ENCODE measurements at regions not wholly inside any gene's neighbourhood (a gene's known extent, or its start where the extent isn't known, plus 50 kb on each side); places are given as distances from the start of the nearest gene placed in this dataset.

DNA sequence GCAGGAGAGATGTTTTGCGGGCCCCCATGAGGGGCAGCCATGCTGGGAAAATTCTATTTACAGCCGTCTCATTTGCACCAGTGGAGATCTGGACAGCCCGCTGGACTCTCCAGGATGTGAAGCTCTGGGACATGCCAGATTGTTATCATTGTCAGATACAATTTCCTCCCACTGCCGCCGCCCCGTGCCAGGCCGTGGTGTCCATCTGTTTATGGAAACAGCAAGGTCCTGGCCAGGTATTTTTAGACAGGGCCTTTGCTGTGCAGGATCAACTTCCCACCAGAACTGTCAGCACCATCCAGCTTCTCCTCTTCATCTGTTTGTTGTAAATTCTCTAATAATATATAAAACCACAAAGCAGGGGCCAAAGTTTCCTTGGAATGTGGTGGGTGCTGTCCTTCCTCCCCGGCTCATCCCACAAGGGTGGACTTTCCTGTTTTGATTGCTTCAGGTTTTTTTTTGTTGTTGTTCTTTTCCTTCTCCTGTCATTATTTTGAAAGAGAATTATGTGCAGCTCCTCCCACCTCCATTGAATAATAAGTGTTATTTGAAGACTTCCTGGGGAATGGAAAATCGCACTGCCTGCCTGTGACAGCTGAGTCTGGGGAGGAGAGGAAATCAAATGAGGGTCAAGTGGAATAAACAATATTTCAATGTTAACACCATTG, 398.1 kb downstream of the TNS1 start:
- ATAC-seq = no peak
- ChIA-PET CTCF (ENCODE audit: low intra/inter-chr PET ratio, low total read pairs) (no interaction called here), POLR2A (no interaction called here)
- no peak overlapping the region for H3K4me2 ChIP-seq (ENCODE audit: low read depth, low read length)
- WGBS (ENCODE audit: low lambda C conversion rate) = 10% methylated on average over 9 of the region's 9 CpGs
- no peak for DNase-seq (ENCODE audit: low spot score)
- no peak overlapping the region for H3K27ac ChIP-seq (ENCODE audit: extremely low read length, insufficient read depth, low read length)
- intact Hi-C loops (cut with micrococcal nuclease; ENCODE audit: unreplicated experiment) = no loop called here
- TF ChIP-seq, protein P1, sequence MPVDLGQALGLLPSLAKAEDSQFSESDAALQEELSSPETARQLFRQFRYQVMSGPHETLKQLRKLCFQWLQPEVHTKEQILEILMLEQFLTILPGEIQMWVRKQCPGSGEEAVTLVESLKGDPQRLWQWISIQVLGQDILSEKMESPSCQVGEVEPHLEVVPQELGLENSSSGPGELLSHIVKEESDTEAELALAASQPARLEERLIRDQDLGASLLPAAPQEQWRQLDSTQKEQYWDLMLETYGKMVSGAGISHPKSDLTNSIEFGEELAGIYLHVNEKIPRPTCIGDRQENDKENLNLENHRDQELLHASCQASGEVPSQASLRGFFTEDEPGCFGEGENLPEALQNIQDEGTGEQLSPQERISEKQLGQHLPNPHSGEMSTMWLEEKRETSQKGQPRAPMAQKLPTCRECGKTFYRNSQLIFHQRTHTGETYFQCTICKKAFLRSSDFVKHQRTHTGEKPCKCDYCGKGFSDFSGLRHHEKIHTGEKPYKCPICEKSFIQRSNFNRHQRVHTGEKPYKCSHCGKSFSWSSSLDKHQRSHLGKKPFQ (CRISPR knock-in tag; IDR thresholded peaks at IDR 0.05; ENCODE audit: insufficient replicate concordance) = no peak
- TF ChIP-seq RBM22 (optimal IDR thresholded peaks at IDR 0.05; ENCODE audit: low read length) (no peak), ZNF83 (CRISPR knock-in tag; IDR thresholded peaks at IDR 0.05; ENCODE audit: borderline replicate concordance) (no peak), SATB2 (CRISPR knock-in tag; IDR thresholded peaks at IDR 0.05) (no peak), PRMT3 (CRISPR knock-in tag; IDR thresholded peaks at IDR 0.05; ENCODE audit: borderline replicate concordance, low read depth) (no peak), NR1H2 (CRISPR knock-in tag; IDR thresholded peaks at IDR 0.05; ENCODE audit: borderline replicate concordance, low read depth) (no peak), BRCA1 (CRISPR knock-in tag; IDR thresholded peaks at IDR 0.05) (no peak), MEF2D (CRISPR knock-in tag; IDR thresholded peaks at IDR 0.05) (no peak), BORCS8-MEF2B (CRISPR knock-in tag; IDR thresholded peaks at IDR 0.05) (no peak), HDAC1 (CRISPR knock-in tag; IDR thresholded peaks at IDR 0.05) (no peak), FOXO1 (CRISPR knock-in tag; IDR thresholded peaks at IDR 0.05) (no peak)
- TF ChIP-seq, protein P2, sequence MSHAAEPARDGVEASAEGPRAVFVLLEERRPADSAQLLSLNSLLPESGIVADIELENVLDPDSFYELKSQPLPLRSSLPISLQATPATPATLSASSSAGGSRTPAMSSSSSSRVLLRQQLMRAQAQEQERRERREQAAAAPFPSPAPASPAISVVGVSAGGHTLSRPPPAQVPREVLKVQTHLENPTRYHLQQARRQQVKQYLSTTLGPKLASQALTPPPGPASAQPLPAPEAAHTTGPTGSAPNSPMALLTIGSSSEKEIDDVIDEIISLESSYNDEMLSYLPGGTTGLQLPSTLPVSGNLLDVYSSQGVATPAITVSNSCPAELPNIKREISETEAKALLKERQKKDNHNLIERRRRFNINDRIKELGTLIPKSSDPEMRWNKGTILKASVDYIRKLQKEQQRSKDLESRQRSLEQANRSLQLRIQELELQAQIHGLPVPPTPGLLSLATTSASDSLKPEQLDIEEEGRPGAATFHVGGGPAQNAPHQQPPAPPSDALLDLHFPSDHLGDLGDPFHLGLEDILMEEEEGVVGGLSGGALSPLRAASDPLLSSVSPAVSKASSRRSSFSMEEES (CRISPR knock-in tag; IDR thresholded peaks at IDR 0.05) = no peak
- TF ChIP-seq, protein P3, sequence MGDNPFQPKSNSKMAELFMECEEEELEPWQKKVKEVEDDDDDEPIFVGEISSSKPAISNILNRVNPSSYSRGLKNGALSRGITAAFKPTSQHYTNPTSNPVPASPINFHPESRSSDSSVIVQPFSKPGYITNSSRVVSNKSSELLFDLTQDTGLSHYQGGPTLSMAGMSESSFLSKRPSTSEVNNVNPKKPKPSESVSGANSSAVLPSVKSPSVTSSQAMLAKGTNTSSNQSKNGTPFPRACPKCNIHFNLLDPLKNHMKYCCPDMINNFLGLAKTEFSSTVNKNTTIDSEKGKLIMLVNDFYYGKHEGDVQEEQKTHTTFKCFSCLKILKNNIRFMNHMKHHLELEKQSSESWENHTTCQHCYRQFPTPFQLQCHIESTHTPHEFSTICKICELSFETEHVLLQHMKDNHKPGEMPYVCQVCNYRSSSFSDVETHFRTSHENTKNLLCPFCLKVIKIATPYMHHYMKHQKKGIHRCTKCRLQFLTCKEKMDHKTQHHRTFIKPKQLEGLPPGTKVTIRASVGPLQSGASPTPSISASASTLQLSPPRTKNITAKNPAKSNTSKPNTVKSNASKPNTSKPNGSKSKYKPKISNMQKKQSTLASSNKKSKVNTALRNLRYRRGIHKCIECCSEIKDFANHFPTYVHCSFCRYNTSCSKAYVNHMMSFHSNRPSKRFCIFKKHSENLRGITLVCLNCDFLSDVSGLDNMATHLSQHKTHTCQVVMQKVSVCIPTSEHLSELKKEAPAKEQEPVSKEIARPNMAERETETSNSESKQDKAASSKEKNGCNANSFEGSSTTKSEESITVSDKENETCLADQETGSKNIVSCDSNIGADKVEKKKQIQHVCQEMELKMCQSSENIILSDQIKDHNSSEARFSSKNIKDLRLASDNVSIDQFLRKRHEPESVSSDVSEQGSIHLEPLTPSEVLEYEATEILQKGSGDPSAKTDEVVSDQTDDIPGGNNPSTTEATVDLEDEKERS (CRISPR knock-in tag; IDR thresholded peaks at IDR 0.05) = no peak
- no TSS peak for BruUV-seq (replicated peaks)
- no peaks in the 10 kb centered on the region for H3K79me2 ChIP-seq (ENCODE audit: insufficient read depth, low read length)
- no peaks in the 10 kb centered on the region for H4K20me1 ChIP-seq (ENCODE audit: insufficient read depth, low read length)
- H3K4me3 ChIP-seq (replicated peaks in 1 of 3; ENCODE audit: insufficient read depth in 1 of 3, low read depth in 2 of 3, low read length in 3 of 3) = no peak overlapping the region
- H3K36me3 ChIP-seq (replicated peaks in 1 of 2; ENCODE audit: control insufficient read depth in 1 of 2, insufficient read depth in 2 of 2, low read length in 2 of 2) = no peaks in the 10 kb centered on the region
- no peaks in the 10 kb centered on the region for H3K4me1 ChIP-seq (ENCODE audit: insufficient read depth, low read length)
- H2AFZ ChIP-seq (ENCODE audit: low read length) = no peak overlapping the region
- no peaks in the 10 kb centered on the region for H3K9me3 ChIP-seq (ENCODE audit: low read length)
- peaks cover 0 to 4% of the 10 kb centered on the region in 2 experiments; a peak in 2 of 5 replicates for H3K27me3 ChIP-seq (ENCODE audit: control insufficient read depth in 1 of 2, insufficient read depth in 2 of 2, low read length in 2 of 2)
- no peak for FAIRE-seq
- in situ Hi-C loops (cut with HindIII; ENCODE audit: extremely low pct_ligation_motif_present, low pct_unique_long_range_greater_than_20kb) = no loop called here
- no peak overlapping the region for H3K9ac ChIP-seq (ENCODE audit: insufficient read depth, low read depth, low read length)
